AG09309 (cell line): ENCODE measurements at regions not wholly inside any gene's neighbourhood (a gene's known extent, or its start where the extent isn't known, plus 50 kb on each side); places are given as distances from the start of the nearest gene placed in this dataset.

Experiments
- DNase-seq: peaks from one replicate; pipeline ENCODE4 v3.0.0-alpha.2; 2010; ENCODE audit warnings: low read depth
- H3K4me3 ChIP-seq: 2 replicates; pipeline ENCODE4 v1.5.1; 2011; ENCODE audit warnings: mild to moderate bottlenecking, low read depth, low read length, moderate library complexity; ENCODE audit not compliant: control insufficient read depth
- CTCF ChIP-seq: IDR thresholded peaks from 2 replicates; pipeline ENCODE4 v1.5.1; 2011; ENCODE audit warnings: mild to moderate bottlenecking, low read depth, low read length, inconsistent platforms; ENCODE audit not compliant: insufficient read depth, control insufficient read depth; ENCODE audit errors: missing control alignments

GRCh38 chr5:164431634-164432304, 926.4 kb downstream of the MAT2B start:
- no peak for DNase-seq
- TF ChIP-seq CTCF, result no peak
- H3K4me3 ChIP-seq, result no peak overlapping the region

GRCh38 chr5:164433106-164433870, 927.9 kb downstream of the MAT2B start:
- no peak for DNase-seq
- no peak overlapping the region for H3K4me3 ChIP-seq
- TF ChIP-seq CTCF, result no peak

- DNase-seq, result no peak
- TF ChIP-seq CTCF, result no peak
- no peak overlapping the region for H3K4me3 ChIP-seq
These were observed 930.2 kb downstream of the MAT2B start for GRCh38 chr5:164435576-164435975.

- no peak for TF ChIP-seq CTCF
- no peak overlapping the region for H3K4me3 ChIP-seq
- DNase-seq, result no peak
These were observed 934.4 kb downstream of the MAT2B start for GRCh38 chr5:164439799-164440198.

- no peak for TF ChIP-seq CTCF
- no peak for DNase-seq
- H3K4me3 ChIP-seq, result no peak overlapping the region
These were observed 944.0 kb downstream of the MAT2B start for GRCh38 chr5:164449460-164449859.

GRCh38 chr5:164466033-164466432, 960.6 kb downstream of the MAT2B start:
- DNase-seq, result no peak
- TF ChIP-seq CTCF, result no peak
- H3K4me3 ChIP-seq, result no peak overlapping the region
